H1 (cell line): ENCODE measurements at regions not wholly inside any gene's neighbourhood (a gene's known extent, or its start where the extent isn't known, plus 50 kb on each side); places are given as distances from the start of the nearest gene placed in this dataset.
A peak's percentile ranks its signal among the peaks of the same experiment; 100 is the strongest.

Experiments used
- CTCF ChIA-PET: fragments of 300-600 bp; sonication (Branson Sonifier 250); formaldehyde crosslinking; loops from one replicate; lab custom pipeline; 2021; ENCODE audit not compliant: partially characterized antibody; lab: Charles Lee
- POLR2A ChIA-PET: fragments of 300-600 bp; sonication (Branson Sonifier 250); formaldehyde crosslinking; loops from one replicate; lab custom pipeline; 2021; ENCODE audit warnings: inconsistent platforms; ENCODE audit not compliant: partially characterized antibody; lab: Charles Lee
- DNase-seq, 2 experiments: peaks; one replicate each; pipeline versions ENCODE4 v3.0.0 to v3.0.0-alpha.2; 2010 to 2022; ENCODE audit warnings: low spot score in 2 of 2, low read depth in 1 of 2, mixed read lengths in 1 of 2
- FAIRE-seq: peaks from 2 replicates; lab custom pipeline; 2011; peaks lifted over from hg19 to GRCh38; lab: Jason Lieb, UNC
- H2AFZ ChIP-seq: 2 replicates; pipeline ENCODE4 v1.8.1; 2012; ENCODE audit warnings: low read length, inconsistent platforms
- H2AK5ac ChIP-seq: 2 replicates; pipeline ENCODE4 v1.6.1; 2013; ENCODE audit warnings: low read depth, low read length
- H2BK120ac ChIP-seq: replicated peaks from 2 replicates; pipeline ENCODE3; 2013; ENCODE audit warnings: low read depth, low read length, inconsistent platforms
- H2BK12ac ChIP-seq: 2 replicates; pipeline ENCODE4 v1.6.1; 2013; ENCODE audit warnings: low read depth, low read length
- H2BK15ac ChIP-seq: 2 replicates; pipeline ENCODE4 v1.6.1; 2013; ENCODE audit warnings: low read length
- H2BK20ac ChIP-seq: 2 replicates; pipeline ENCODE4 v1.6.1; 2013; ENCODE audit warnings: low read length
- H2BK5ac ChIP-seq: 2 replicates; pipeline ENCODE4 v1.6.1; 2013; ENCODE audit warnings: low read depth, low read length
- H3K14ac ChIP-seq: 2 replicates; pipeline ENCODE4 v1.6.1; 2013; ENCODE audit warnings: inconsistent platforms; ENCODE audit not compliant: insufficient read length
- H3K18ac ChIP-seq: 2 replicates; pipeline ENCODE4 v1.6.1; 2013; ENCODE audit warnings: low read length; ENCODE audit errors: extremely low read depth
- H3K23ac ChIP-seq: 2 replicates; pipeline ENCODE4 v1.6.1; 2013; ENCODE audit warnings: inconsistent platforms; ENCODE audit not compliant: insufficient read length
- H3K23me2 ChIP-seq: 2 replicates; pipeline ENCODE4 v1.6.1; 2013; ENCODE audit warnings: low read depth, low read length
- H3K27ac ChIP-seq: 2 replicates; pipeline ENCODE4 v1.6.1; 2011; ENCODE audit warnings: low read depth, low read length, inconsistent platforms
- H3K27me3 ChIP-seq, 4 experiments: replicated peaks in 1 of 4; 1 replicate in 1 of 4; 2 replicates in 3 of 4; pipeline versions ENCODE4 v1.6.1 to v1.8.1; 2011 to 2013; ENCODE audit warnings: low read length in 3 of 4, mild to moderate bottlenecking in 3 of 4, inconsistent platforms in 2 of 4, mixed read lengths in 2 of 4, moderate library complexity in 1 of 4; ENCODE audit not compliant: control insufficient read depth in 3 of 4, insufficient read depth in 3 of 4; ENCODE audit errors: extremely low read depth in 1 of 4
- H3K36me3 ChIP-seq, 4 experiments: 2 replicates each; pipeline versions ENCODE4 v1.6.1 to v1.8.1; 2011 to 2013; ENCODE audit warnings: mild to moderate bottlenecking in 4 of 4, low read length in 3 of 4, moderate library complexity in 2 of 4, control low read depth in 1 of 4, inconsistent platforms in 1 of 4; ENCODE audit not compliant: insufficient read depth in 4 of 4, control insufficient read depth in 2 of 4
- H3K4ac ChIP-seq: replicated peaks from 2 replicates; pipeline ENCODE3; 2013; ENCODE audit warnings: low read length, low read depth, mixed read lengths, inconsistent platforms; ENCODE audit not compliant: insufficient read length
- H3K4me1 ChIP-seq, 4 experiments: replicated peaks in 1 of 4; 1 replicate in 1 of 4; 2 replicates in 3 of 4; pipeline versions ENCODE4 v1.6.1 to v1.8.1; 2011 to 2013; ENCODE audit warnings: low read length in 3 of 4, inconsistent platforms in 2 of 4, mixed read lengths in 1 of 4; ENCODE audit not compliant: insufficient read depth in 4 of 4, control insufficient read depth in 3 of 4
- H3K4me2 ChIP-seq, 2 experiments: 2 replicates each; pipeline versions ENCODE4 v1.6.1 to v1.8.1; 2011 to 2013; ENCODE audit warnings: low read depth in 2 of 2, low read length in 2 of 2, control low read depth in 1 of 2, inconsistent platforms in 1 of 2, mild to moderate bottlenecking in 1 of 2; ENCODE audit not compliant: insufficient read depth in 1 of 2
- H3K4me3 ChIP-seq, 4 experiments: fragments of 200-600, 300-600 bp in 1 of 4; sonication (generic), shearing (Covaris generic), sonication (Bioruptor Twin) in 1 of 4; 2 replicates each; pipeline versions ENCODE4 v1.5.1 to v1.8.1; 2011 to 2016; ENCODE audit warnings: low read length in 4 of 4, low read depth in 3 of 4, control low read depth in 2 of 4, inconsistent platforms in 2 of 4, mild to moderate bottlenecking in 2 of 4, mixed read lengths in 1 of 4, moderate library complexity in 1 of 4; ENCODE audit not compliant: insufficient read depth in 2 of 4; ENCODE audit errors: extremely low read depth in 1 of 4
- H3K56ac ChIP-seq: replicated peaks from 2 replicates; pipeline ENCODE3; 2013; ENCODE audit warnings: low read depth, mild to moderate bottlenecking, mixed read lengths, low read length, inconsistent platforms; ENCODE audit not compliant: insufficient read length
- H3K79me1 ChIP-seq: 2 replicates; pipeline ENCODE4 v1.6.1; 2013; ENCODE audit warnings: low read depth, low read length, control low read depth
- H3K79me2 ChIP-seq, 2 experiments: 2 replicates each; pipeline versions ENCODE4 v1.6.1 to v1.8.1; 2012 to 2013; ENCODE audit warnings: low read length in 2 of 2, mild to moderate bottlenecking in 2 of 2, inconsistent platforms in 1 of 2; ENCODE audit not compliant: insufficient read depth in 2 of 2, control insufficient read depth in 1 of 2
- H3K9ac ChIP-seq, 4 experiments: replicated peaks in 1 of 4; 1 replicate in 1 of 4; 2 replicates in 3 of 4; pipeline versions ENCODE4 v1.6.1 to v1.8.1; 2011 to 2013; ENCODE audit warnings: low read depth in 3 of 4, low read length in 3 of 4, control low read depth in 2 of 4, mild to moderate bottlenecking in 2 of 4, moderate library complexity in 2 of 4, inconsistent platforms in 1 of 4; ENCODE audit errors: extremely low read depth in 1 of 4
- H3K9me3 ChIP-seq, 2 experiments: 2 replicates each; pipeline versions ENCODE4 v1.6.1 to v1.8.1; 2012 to 2013; ENCODE audit warnings: mild to moderate bottlenecking in 2 of 2, moderate library complexity in 2 of 2, control low read depth in 1 of 2, inconsistent platforms in 1 of 2, low read depth in 1 of 2, low read length in 1 of 2, mixed read lengths in 1 of 2; ENCODE audit not compliant: insufficient read depth in 2 of 2
- H4K20me1 ChIP-seq, 2 experiments: replicated peaks in 1 of 2; 2 replicates each; pipeline versions ENCODE3 to v1.8.1; 2011 to 2013; ENCODE audit warnings: inconsistent platforms in 2 of 2, low read length in 2 of 2, mild to moderate bottlenecking in 1 of 2; ENCODE audit not compliant: insufficient read depth in 2 of 2, control insufficient read depth in 1 of 2
- H4K5ac ChIP-seq: 2 replicates; pipeline ENCODE4 v1.6.1; 2013; ENCODE audit warnings: low read length, low read depth, mixed read lengths, inconsistent platforms; ENCODE audit not compliant: insufficient read length
- H4K8ac ChIP-seq: 2 replicates; pipeline ENCODE4 v1.8.0; 2013; ENCODE audit warnings: mild to moderate bottlenecking, moderate library complexity, low read length, inconsistent platforms; ENCODE audit not compliant: insufficient read depth; ENCODE audit errors: extremely low read depth
- H4K91ac ChIP-seq: replicated peaks from 2 replicates; pipeline ENCODE3; 2013; ENCODE audit warnings: low read length, mixed read lengths, inconsistent platforms; ENCODE audit not compliant: insufficient read length
- CBX8 ChIP-seq: fragments of 300-800, 300-1000 bp; sonication (generic); IDR thresholded peaks from 2 replicates; pipeline ENCODE4 v1.7.1; 2016; ENCODE audit warnings: low read depth, low read length, borderline replicate concordance
- CEBPB ChIP-seq: IDR thresholded peaks from 2 replicates; pipeline ENCODE4 v1.6.1; 2012; ENCODE audit warnings: low read depth, low read length
- CREB1 ChIP-seq: IDR thresholded peaks from 2 replicates; pipeline ENCODE4 v1.6.1; 2012; ENCODE audit warnings: inconsistent platforms
- E2F6 ChIP-seq: IDR thresholded peaks from 2 replicates; pipeline ENCODE4 v1.6.1; 2012; ENCODE audit warnings: inconsistent platforms
- EP300 ChIP-seq, 2 experiments: IDR thresholded peaks; 1 replicate in 1 of 2; 2 replicates in 1 of 2; pipeline ENCODE4 v1.6.1; 2011 to 2012; ENCODE audit warnings: low read depth in 2 of 2, low read length in 2 of 2, mild to moderate bottlenecking in 2 of 2, borderline replicate concordance in 1 of 2, inconsistent platforms in 1 of 2, moderate library complexity in 1 of 2
- GABPA ChIP-seq: IDR thresholded peaks from 2 replicates; pipeline ENCODE4 v1.6.1; 2011; ENCODE audit warnings: mild to moderate bottlenecking, low read length, moderate library complexity, borderline replicate concordance; ENCODE audit not compliant: insufficient read depth
- PHF8 ChIP-seq: fragments of 200-600 bp; sonication (generic); conservative IDR thresholded peaks from 2 replicates; pipeline ENCODE4 v1.7.1; 2012; ENCODE audit warnings: low read depth, mild to moderate bottlenecking, inconsistent platforms, low read length, moderate library complexity
- RAD21 ChIP-seq, 2 experiments: IDR thresholded peaks in 1 of 2; conservative IDR thresholded peaks in 1 of 2; 2 replicates each; pipeline ENCODE4 v1.6.1; 2011; ENCODE audit warnings: low read depth in 2 of 2, low read length in 2 of 2, improper control_type of control experiment in 1 of 2, inconsistent platforms in 1 of 2, mild to moderate bottlenecking in 1 of 2, moderate library complexity in 1 of 2
- SRF ChIP-seq: IDR thresholded peaks from 2 replicates; pipeline ENCODE4 v1.6.1; 2011; ENCODE audit warnings: mild to moderate bottlenecking, low read depth, low read length, moderate library complexity
- TAF7 ChIP-seq: optimal IDR thresholded peaks from 2 replicates; pipeline ENCODE3; 2011; ENCODE audit warnings: low read depth, mild to moderate bottlenecking, inconsistent platforms, low read length, moderate library complexity, borderline replicate concordance
- TEAD4 ChIP-seq: IDR thresholded peaks from 2 replicates; pipeline ENCODE4 v1.6.1; 2012; ENCODE audit warnings: low read depth, low read length, inconsistent platforms, mixed read lengths
- ZNF274 ChIP-seq: IDR thresholded peaks from 2 replicates; pipeline ENCODE4 v1.7.0; 2012; ENCODE audit warnings: low read length, borderline replicate concordance; ENCODE audit errors: extremely low read depth
- WGBS, 2 experiments: shearing (Covaris generic) in 1 of 2; methylation state at CpG; one replicate each; pipeline versions ENCODE4 v1.1.6 to v1.1.7; 2013 to 2015; ENCODE audit warnings: low lambda C conversion rate in 2 of 2, mixed read lengths in 2 of 2, inconsistent platforms in 1 of 2, low coverage in 1 of 2, missing lambda C conversion rate in 1 of 2; ENCODE audit not compliant: insufficient replicate concordance in 2 of 2, insufficient coverage in 1 of 2, insufficient read length in 1 of 2; ENCODE audit errors: extremely low coverage in 1 of 2, missing lambda C conversion rate in 1 of 2; 5-methylcytosine and 5-hydroxymethylcytosine counted together

GRCh38 chr1:30418939-30419720, 304.3 kb downstream of the MATN1 start:
- no peaks in the 10 kb centered on the region for H3K79me2 ChIP-seq
- FAIRE-seq: no peak
- CTCF ChIA-PET: interaction anchor here (1.0 to 1.8 kb wide), 6 partner anchors 8 to 383 kb away, joined by 3 to 5 read pairs (median 4); no protein-coding TSS in a partner anchor
- H3K18ac ChIP-seq: no peak overlapping the region
- no peak overlapping the region for H3K56ac ChIP-seq
- H4K91ac ChIP-seq: no peak overlapping the region
- no peak overlapping the region for H2BK15ac ChIP-seq
- no peak overlapping the region for H2AFZ ChIP-seq
- H3K23me2 ChIP-seq: no peaks in the 10 kb centered on the region
- H3K27ac ChIP-seq: no peak overlapping the region
- H4K5ac ChIP-seq: no peak overlapping the region
- no peak overlapping the region for H3K4ac ChIP-seq
- no peak overlapping the region for H2BK5ac ChIP-seq
- no peaks in the 10 kb centered on the region; a peak in 1 of 7 replicates for H3K27me3 ChIP-seq
- H3K4me3 ChIP-seq: no peak overlapping the region
- no peak overlapping the region for H3K23ac ChIP-seq
- H3K4me2 ChIP-seq: no peak overlapping the region
- no peaks in the 10 kb centered on the region for H4K20me1 ChIP-seq
- H3K9me3 ChIP-seq: no peaks in the 10 kb centered on the region
- H3K79me1 ChIP-seq: no peaks in the 10 kb centered on the region
- no peak overlapping the region for H2BK120ac ChIP-seq
- DNase-seq: peak in 1 of 2 experiments; percentile 22
- H3K14ac ChIP-seq: no peak overlapping the region
- H4K8ac ChIP-seq: no peak overlapping the region
- no peak overlapping the region for H3K9ac ChIP-seq
- H2BK20ac ChIP-seq: no peak overlapping the region
- no peak overlapping the region for H2BK12ac ChIP-seq
- H2AK5ac ChIP-seq: no peak overlapping the region
- H3K36me3 ChIP-seq: no peaks in the 10 kb centered on the region
- 82% methylated on average over 7 of the region's 7 CpGs; no CpG with 5 or more reads in 1 of the 2 experiments for WGBS, 2 experiments
- H3K4me1 ChIP-seq: peaks cover 0 to 3% (median 0%) of the 10 kb centered on the region in 4 experiments; a peak in 1 of 7 replicates
- POLR2A ChIA-PET: no interaction called here
- TF ChIP-seq ZNF274 (no peak), RAD21 (IDR thresholded peaks at IDR 0.05 in 1 of 2, conservative IDR thresholded peaks at IDR 0.05 in 1 of 2; ENCODE audit: low read depth in 2 of 2, low read length in 2 of 2) (no peak), PHF8 (no peak), CREB1 (no peak), EP300 (IDR thresholded peaks at IDR 0.05; ENCODE audit: borderline replicate concordance in 1 of 2, low read depth in 2 of 2, low read length in 2 of 2) (no peak), TEAD4 (no peak), CBX8 (no peak), TAF7 (no peak), SRF (no peak), GABPA (no peak), E2F6 (no peak), CEBPB (no peak)
